HEK293T (cell line): ENCODE measurements at regions not wholly inside any gene's neighbourhood (a gene's known extent, or its start where the extent isn't known, plus 50 kb on each side); places are given as distances from the start of the nearest gene placed in this dataset.

Experiments used
- CTCF ChIA-PET: fragments of 350-600 bp; formaldehyde crosslinking; extraction: SDS; loops from one replicate; lab custom pipeline; 2021; ENCODE audit warnings: antibody characterized with exemption, inconsistent platforms; lab: Yijun Ruan, JAX
- POLR2A ChIA-PET: fragments of 350-600 bp; formaldehyde crosslinking; extraction: SDS; loops from one replicate; lab custom pipeline; 2020; ENCODE audit warnings: antibody characterized with exemption, inconsistent platforms; lab: Yijun Ruan, JAX
- DNase-seq: peaks from one replicate; pipeline ENCODE4 v3.0.0; 2012; ENCODE audit warnings: mixed read lengths; ENCODE audit errors: extremely low spot score
- ARNT ChIP-seq: fragments of 450-650 bp; IDR thresholded peaks from 2 replicates; pipeline ENCODE4 v1.6.1; 2017; ENCODE audit warnings: mild to moderate bottlenecking
- BHLHE40 ChIP-seq: fragments of 450-650 bp; IDR thresholded peaks from 2 replicates; pipeline ENCODE4 v1.6.1; 2016; ENCODE audit warnings: mild to moderate bottlenecking, moderate library complexity, borderline replicate concordance
- CTBP1 ChIP-seq: fragments of 450-650 bp; IDR thresholded peaks from 2 replicates; pipeline ENCODE4 v1.6.1; 2016; ENCODE audit warnings: borderline replicate concordance
- ELF4 ChIP-seq: fragments of 450-650 bp; IDR thresholded peaks from 2 replicates; pipeline ENCODE4 v1.6.1; 2017; ENCODE audit warnings: antibody characterized with exemption
- FOXA1 ChIP-seq: fragments of 450-650 bp; IDR thresholded peaks from 2 replicates; pipeline ENCODE4 v1.6.1; 2016; ENCODE audit warnings: mild to moderate bottlenecking
- FOXK2 ChIP-seq: fragments of 450-650 bp; IDR thresholded peaks from 2 replicates; pipeline ENCODE4 v1.6.1; 2016; ENCODE audit warnings: mild to moderate bottlenecking
- FOXM1 ChIP-seq: fragments of 450-650 bp; IDR thresholded peaks from 2 replicates; pipeline ENCODE4 v1.6.1; 2017; ENCODE audit warnings: mild to moderate bottlenecking, borderline replicate concordance
- HDGF ChIP-seq: fragments of 450-650 bp; IDR thresholded peaks from 2 replicates; pipeline ENCODE4 v1.6.1; 2017; ENCODE audit warnings: antibody characterized with exemption, borderline replicate concordance
- L3MBTL2 ChIP-seq: fragments of 450-650 bp; conservative IDR thresholded peaks from 2 replicates; pipeline ENCODE4 v1.6.1; 2016; ENCODE audit warnings: mild to moderate bottlenecking
- LEF1 ChIP-seq: fragments of 450-650 bp; IDR thresholded peaks from 2 replicates; pipeline ENCODE4 v1.6.1; 2017; ENCODE audit warnings: mild to moderate bottlenecking, borderline replicate concordance
- NFRKB ChIP-seq: fragments of 450-650 bp; IDR thresholded peaks from 2 replicates; pipeline ENCODE4 v1.6.1; 2016; ENCODE audit warnings: mild to moderate bottlenecking, moderate library complexity
- SP1 ChIP-seq: fragments of 450-650 bp; IDR thresholded peaks from 2 replicates; pipeline ENCODE4 v1.6.1; 2017
- SUZ12 ChIP-seq: fragments of 450-650 bp; IDR thresholded peaks from 2 replicates; pipeline ENCODE4 v1.6.1; 2016; ENCODE audit warnings: mild to moderate bottlenecking
- TARDBP ChIP-seq: fragments of 450-650 bp; IDR thresholded peaks from 2 replicates; pipeline ENCODE4 v1.6.1; 2016
- ZNF384 ChIP-seq: fragments of 450-650 bp; IDR thresholded peaks from 2 replicates; pipeline ENCODE4 v1.6.1; 2016
- TF ChIP-seq, protein P1 (sequence below): fragments of 450-650 bp; IDR thresholded peaks from 2 replicates; pipeline ENCODE4 v1.6.1; 2016

- no peak for DNase-seq
- CTCF ChIA-PET: interaction anchor here (0.6 kb wide), 1 partner anchor 24 kb away, joined by 4 read pairs; no protein-coding TSS in a partner anchor
- POLR2A ChIA-PET: no interaction called here
- TF ChIP-seq FOXA1: no peak
- TF ChIP-seq SUZ12: no peak
- TF ChIP-seq L3MBTL2: no peak
- no peak for TF ChIP-seq SP1
- TF ChIP-seq ZNF384: no peak
- TF ChIP-seq NFRKB: no peak
- TF ChIP-seq ELF4: no peak
- TF ChIP-seq HDGF: no peak
Measured at GRCh38 chr18:50453732-50454131, 78.9 kb downstream of the SKA1 start.

DNA sequence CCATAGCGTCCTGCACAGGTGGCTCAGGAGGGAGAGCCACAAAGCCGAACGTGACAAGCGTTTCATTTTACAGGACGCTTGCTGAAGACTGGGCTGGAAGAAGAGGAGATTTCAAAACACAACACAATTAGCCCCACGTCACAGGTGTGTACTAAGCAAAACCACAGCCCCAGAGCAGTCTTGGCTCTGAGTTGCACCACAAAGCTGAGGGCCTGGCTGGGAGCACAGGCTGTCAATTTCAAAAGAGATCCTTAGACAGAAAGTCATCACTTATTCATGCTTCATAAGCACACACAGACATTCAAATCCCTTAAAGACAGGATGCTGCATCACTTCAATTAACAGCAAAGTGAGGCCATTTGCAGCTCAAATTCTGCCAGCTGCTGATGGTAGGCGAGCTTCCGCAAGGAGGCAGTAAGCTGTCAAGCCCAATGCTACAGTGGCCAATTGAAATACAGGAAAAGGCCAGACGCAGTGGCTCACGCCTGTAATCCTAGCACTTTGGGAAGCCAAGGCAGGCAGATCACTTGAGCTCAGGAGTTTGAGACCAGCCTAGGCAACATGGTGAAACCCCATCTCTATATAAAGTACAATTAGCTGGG is 79.6 kb downstream of the SKA1 start:
- DNase-seq: no peak
- ChIA-PET CTCF (no interaction called here), POLR2A (no interaction called here)
- TF ChIP-seq FOXA1 (no peak), TARDBP (no peak), ELF4 (no peak), FOXM1 (no peak), NFRKB (no peak), L3MBTL2 (no peak), ZNF384 (no peak), ARNT (no peak)
- TF ChIP-seq, protein P1, sequence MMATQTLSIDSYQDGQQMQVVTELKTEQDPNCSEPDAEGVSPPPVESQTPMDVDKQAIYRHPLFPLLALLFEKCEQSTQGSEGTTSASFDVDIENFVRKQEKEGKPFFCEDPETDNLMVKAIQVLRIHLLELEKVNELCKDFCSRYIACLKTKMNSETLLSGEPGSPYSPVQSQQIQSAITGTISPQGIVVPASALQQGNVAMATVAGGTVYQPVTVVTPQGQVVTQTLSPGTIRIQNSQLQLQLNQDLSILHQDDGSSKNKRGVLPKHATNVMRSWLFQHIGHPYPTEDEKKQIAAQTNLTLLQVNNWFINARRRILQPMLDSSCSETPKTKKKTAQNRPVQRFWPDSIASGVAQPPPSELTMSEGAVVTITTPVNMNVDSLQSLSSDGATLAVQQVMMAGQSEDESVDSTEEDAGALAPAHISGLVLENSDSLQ: no peak

DNA sequence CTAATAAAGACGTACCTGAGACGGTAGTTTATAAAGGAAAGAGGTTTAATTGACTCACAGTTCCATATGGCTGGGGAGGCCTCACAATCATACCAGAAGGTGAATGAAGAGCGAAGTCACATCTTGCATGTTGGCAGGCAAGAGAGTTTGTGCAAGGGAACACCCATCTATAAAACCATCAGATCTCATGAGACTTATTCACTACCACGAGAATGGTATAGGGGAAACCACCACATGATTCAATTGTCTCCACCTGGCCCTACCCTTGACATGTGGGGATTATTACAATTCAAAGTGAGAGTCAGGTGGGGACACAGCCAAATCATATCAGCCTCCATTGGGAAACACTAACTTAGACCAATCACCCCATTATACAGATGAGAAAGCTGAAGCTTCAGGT is 81.4 kb downstream of the SKA1 start:
- ChIA-PET POLR2A (no interaction called here), CTCF (no interaction called here)
- TF ChIP-seq BHLHE40: no peak
- no peak for TF ChIP-seq SUZ12
- TF ChIP-seq L3MBTL2: no peak
- no peak for TF ChIP-seq ELF4
- TF ChIP-seq LEF1: no peak
- TF ChIP-seq NFRKB: no peak
- DNase-seq: no peak

GRCh38 chr18:50457639-50458038 is 82.8 kb downstream of the SKA1 start:
- no peak for DNase-seq
- ChIA-PET CTCF (no interaction called here), POLR2A (no interaction called here)
- TF ChIP-seq SP1: no peak
- no peak for TF ChIP-seq ZNF384
- TF ChIP-seq TARDBP: no peak
- no peak for TF ChIP-seq FOXA1
- no peak for TF ChIP-seq FOXM1
- TF ChIP-seq BHLHE40: no peak
- no peak for TF ChIP-seq HDGF
- TF ChIP-seq, protein P1: no peak
- TF ChIP-seq NFRKB: no peak
- no peak for TF ChIP-seq ARNT
- no peak for TF ChIP-seq FOXK2
- no peak for TF ChIP-seq ELF4
- TF ChIP-seq L3MBTL2: no peak
- TF ChIP-seq SUZ12: no peak
- no peak for TF ChIP-seq CTBP1
- no peak for TF ChIP-seq LEF1

GRCh38 chr18:50458366-50458765 is 83.5 kb downstream of the SKA1 start:
- DNase-seq: no peak
- ChIA-PET POLR2A (no interaction called here), CTCF (no interaction called here)
- TF ChIP-seq FOXA1: no peak
- no peak for TF ChIP-seq SP1
- no peak for TF ChIP-seq ARNT
- no peak for TF ChIP-seq ELF4
- no peak for TF ChIP-seq FOXK2
- TF ChIP-seq BHLHE40: no peak
- TF ChIP-seq, protein P1: no peak
- TF ChIP-seq SUZ12: no peak
- no peak for TF ChIP-seq TARDBP
- TF ChIP-seq HDGF: no peak

DNA sequence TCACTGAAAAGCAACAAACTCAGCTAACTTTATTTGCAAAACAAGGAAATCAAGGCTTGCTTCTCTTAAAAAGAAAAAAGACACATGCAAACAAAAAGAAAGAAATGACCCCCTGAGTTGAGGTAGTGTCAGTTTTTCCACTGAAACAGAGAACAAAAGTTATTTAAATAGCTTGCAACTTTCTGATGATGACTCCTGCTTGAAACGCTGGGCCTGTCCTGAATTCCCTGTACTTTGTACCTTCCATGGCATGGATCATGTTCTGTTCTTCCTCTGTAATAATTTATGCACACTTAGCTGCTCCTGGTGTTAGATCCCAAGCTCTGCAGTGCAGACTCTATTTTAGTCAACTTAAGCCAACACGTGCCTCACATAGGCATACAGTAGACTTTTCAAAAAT is 84.0 kb downstream of the SKA1 start:
- CTCF ChIA-PET: no interaction called here
- DNase-seq: no peak
- POLR2A ChIA-PET: no interaction called here
- no peak for TF ChIP-seq FOXA1
- TF ChIP-seq ZNF384: no peak
- TF ChIP-seq, protein P1: no peak
- TF ChIP-seq L3MBTL2: no peak
- TF ChIP-seq SUZ12: no peak
- TF ChIP-seq FOXM1: no peak
- TF ChIP-seq FOXK2: no peak
- TF ChIP-seq ELF4: no peak
- no peak for TF ChIP-seq CTBP1
- TF ChIP-seq LEF1: no peak
- TF ChIP-seq TARDBP: no peak
- no peak for TF ChIP-seq HDGF
- no peak for TF ChIP-seq SP1
- TF ChIP-seq BHLHE40: no peak
- no peak for TF ChIP-seq ARNT
- no peak for TF ChIP-seq NFRKB
